HEK293T (cell line): ENCODE measurements at regions not wholly inside any gene's neighbourhood (a gene's known extent, or its start where the extent isn't known, plus 50 kb on each side); places are given as distances from the start of the nearest gene placed in this dataset.
"Not testable (repeated sequence)": the region's sequence is repeated elsewhere in the genome, so short reads cannot be mapped to it uniquely, and the experiment has no call there.

Source experiments
- CTCF ChIA-PET: fragments of 350-600 bp; formaldehyde crosslinking; extraction: SDS; loops from one replicate; lab custom pipeline; 2021; ENCODE audit warnings: antibody characterized with exemption, inconsistent platforms; lab: Yijun Ruan, JAX
- POLR2A ChIA-PET: fragments of 350-600 bp; formaldehyde crosslinking; extraction: SDS; loops from one replicate; lab custom pipeline; 2020; ENCODE audit warnings: antibody characterized with exemption, inconsistent platforms; lab: Yijun Ruan, JAX
- DNase-seq: peaks from one replicate; pipeline ENCODE4 v3.0.0; 2012; ENCODE audit warnings: mixed read lengths; ENCODE audit errors: extremely low spot score
- ARNT ChIP-seq: fragments of 450-650 bp; IDR thresholded peaks from 2 replicates; pipeline ENCODE4 v1.6.1; 2017; ENCODE audit warnings: mild to moderate bottlenecking
- BHLHE40 ChIP-seq: fragments of 450-650 bp; IDR thresholded peaks from 2 replicates; pipeline ENCODE4 v1.6.1; 2016; ENCODE audit warnings: mild to moderate bottlenecking, moderate library complexity, borderline replicate concordance
- CTBP1 ChIP-seq: fragments of 450-650 bp; IDR thresholded peaks from 2 replicates; pipeline ENCODE4 v1.6.1; 2016; ENCODE audit warnings: borderline replicate concordance
- ELF4 ChIP-seq: fragments of 450-650 bp; IDR thresholded peaks from 2 replicates; pipeline ENCODE4 v1.6.1; 2017; ENCODE audit warnings: antibody characterized with exemption
- FOXA1 ChIP-seq: fragments of 450-650 bp; IDR thresholded peaks from 2 replicates; pipeline ENCODE4 v1.6.1; 2016; ENCODE audit warnings: mild to moderate bottlenecking
- FOXK2 ChIP-seq: fragments of 450-650 bp; IDR thresholded peaks from 2 replicates; pipeline ENCODE4 v1.6.1; 2016; ENCODE audit warnings: mild to moderate bottlenecking
- FOXM1 ChIP-seq: fragments of 450-650 bp; IDR thresholded peaks from 2 replicates; pipeline ENCODE4 v1.6.1; 2017; ENCODE audit warnings: mild to moderate bottlenecking, borderline replicate concordance
- HDGF ChIP-seq: fragments of 450-650 bp; IDR thresholded peaks from 2 replicates; pipeline ENCODE4 v1.6.1; 2017; ENCODE audit warnings: antibody characterized with exemption, borderline replicate concordance
- L3MBTL2 ChIP-seq: fragments of 450-650 bp; conservative IDR thresholded peaks from 2 replicates; pipeline ENCODE4 v1.6.1; 2016; ENCODE audit warnings: mild to moderate bottlenecking
- LEF1 ChIP-seq: fragments of 450-650 bp; IDR thresholded peaks from 2 replicates; pipeline ENCODE4 v1.6.1; 2017; ENCODE audit warnings: mild to moderate bottlenecking, borderline replicate concordance
- NFRKB ChIP-seq: fragments of 450-650 bp; IDR thresholded peaks from 2 replicates; pipeline ENCODE4 v1.6.1; 2016; ENCODE audit warnings: mild to moderate bottlenecking, moderate library complexity
- SP1 ChIP-seq: fragments of 450-650 bp; IDR thresholded peaks from 2 replicates; pipeline ENCODE4 v1.6.1; 2017
- SUZ12 ChIP-seq: fragments of 450-650 bp; IDR thresholded peaks from 2 replicates; pipeline ENCODE4 v1.6.1; 2016; ENCODE audit warnings: mild to moderate bottlenecking
- TARDBP ChIP-seq: fragments of 450-650 bp; IDR thresholded peaks from 2 replicates; pipeline ENCODE4 v1.6.1; 2016
- ZNF384 ChIP-seq: fragments of 450-650 bp; IDR thresholded peaks from 2 replicates; pipeline ENCODE4 v1.6.1; 2016
- TF ChIP-seq, protein P1 (sequence below): fragments of 450-650 bp; IDR thresholded peaks from 2 replicates; pipeline ENCODE4 v1.6.1; 2016

- CTCF ChIA-PET: no interaction called here
- POLR2A ChIA-PET: no interaction called here
- TF ChIP-seq L3MBTL2 (no peak), NFRKB (no peak), CTBP1 (no peak), ZNF384 (no peak), FOXA1 (no peak), SUZ12 (no peak), LEF1 (no peak), HDGF (no peak), BHLHE40 (no peak), ELF4 (no peak), SP1 (no peak), TARDBP (no peak), FOXM1 (no peak), ARNT (no peak), FOXK2 (no peak)
- TF ChIP-seq, protein P1, sequence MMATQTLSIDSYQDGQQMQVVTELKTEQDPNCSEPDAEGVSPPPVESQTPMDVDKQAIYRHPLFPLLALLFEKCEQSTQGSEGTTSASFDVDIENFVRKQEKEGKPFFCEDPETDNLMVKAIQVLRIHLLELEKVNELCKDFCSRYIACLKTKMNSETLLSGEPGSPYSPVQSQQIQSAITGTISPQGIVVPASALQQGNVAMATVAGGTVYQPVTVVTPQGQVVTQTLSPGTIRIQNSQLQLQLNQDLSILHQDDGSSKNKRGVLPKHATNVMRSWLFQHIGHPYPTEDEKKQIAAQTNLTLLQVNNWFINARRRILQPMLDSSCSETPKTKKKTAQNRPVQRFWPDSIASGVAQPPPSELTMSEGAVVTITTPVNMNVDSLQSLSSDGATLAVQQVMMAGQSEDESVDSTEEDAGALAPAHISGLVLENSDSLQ: no peak
- no peak for DNase-seq
Measured at GRCh38 chr12:14099994-14100393, 118.6 kb upstream of the GRIN2B start.

DNA sequence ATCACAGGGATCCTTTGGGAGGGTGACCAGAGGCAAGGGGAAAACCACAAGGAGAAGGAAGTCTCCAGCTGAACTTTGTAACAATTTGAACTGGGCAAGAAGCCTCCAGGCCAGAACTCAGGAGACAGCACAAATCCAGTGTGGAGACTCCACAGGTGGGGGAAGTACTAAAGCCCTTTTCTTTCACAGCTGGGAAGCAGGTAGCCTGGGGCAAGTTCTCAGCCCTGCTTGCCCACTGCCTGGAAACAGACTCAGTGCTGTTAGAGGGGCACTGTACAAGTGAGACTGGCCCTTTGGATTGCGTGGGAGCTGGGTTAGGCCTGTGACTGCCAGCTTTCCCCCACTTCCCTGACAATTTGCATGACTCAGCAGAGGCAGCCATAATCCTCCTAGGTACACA is 120.2 kb upstream of the GRIN2B start:
- POLR2A ChIA-PET, DNase-seq, CTCF ChIA-PET: not testable (repeated sequence)

- CTCF ChIA-PET: interaction anchor here (1.0 kb wide), 1 partner anchor 56 kb away, joined by 4 read pairs; no protein-coding TSS in a partner anchor
- peak; percentile 31 for DNase-seq
- TF ChIP-seq FOXM1 (no peak), ELF4 (no peak), L3MBTL2 (no peak), LEF1 (no peak), NFRKB (no peak), FOXK2 (no peak), HDGF (no peak), CTBP1 (no peak), ZNF384 (no peak), BHLHE40 (no peak), ARNT (no peak), TARDBP (no peak), SUZ12 (no peak), FOXA1 (no peak)
- POLR2A ChIA-PET: no interaction called here
Measured at GRCh38 chr12:14111230-14111865, 129.9 kb upstream of the GRIN2B start.

- CTCF ChIA-PET: no interaction called here
Measured at GRCh38 chr12:14113031-14113430, 131.6 kb upstream of the GRIN2B start.

GRCh38 chr12:14126692-14127091 is 145.3 kb upstream of the GRIN2B start:
- DNase-seq: no peak
- no peak for TF ChIP-seq SP1
- no peak for TF ChIP-seq ARNT
- TF ChIP-seq LEF1: no peak
- TF ChIP-seq ELF4: no peak
- TF ChIP-seq ZNF384: no peak
- TF ChIP-seq, protein P1: no peak
- no peak for TF ChIP-seq SUZ12
- no peak for TF ChIP-seq BHLHE40
- no peak for TF ChIP-seq CTBP1
- no peak for TF ChIP-seq NFRKB
- TF ChIP-seq HDGF: no peak
- no peak for TF ChIP-seq L3MBTL2
- TF ChIP-seq FOXK2: no peak
- no peak for TF ChIP-seq FOXM1
- TF ChIP-seq TARDBP: no peak
- TF ChIP-seq FOXA1: no peak
- ChIA-PET CTCF (interaction anchor here (0.8 kb wide), 1 partner anchor 8 kb away, joined by 4 read pairs; no protein-coding TSS in a partner anchor), POLR2A (no interaction called here)

More at GRCh38 chr12:14113031-14113430, 131.6 kb upstream of the GRIN2B start:
- POLR2A ChIA-PET: no interaction called here
- TF ChIP-seq LEF1 (no peak), ELF4 (no peak), NFRKB (no peak)
- TF ChIP-seq, protein P1: no peak
- DNase-seq: no peak

- TF ChIP-seq ARNT (no peak), ELF4 (no peak), CTBP1 (no peak), NFRKB (no peak), FOXM1 (no peak), ZNF384 (no peak), HDGF (no peak), L3MBTL2 (no peak), FOXA1 (no peak), SP1 (no peak), LEF1 (no peak), BHLHE40 (no peak), SUZ12 (no peak), FOXK2 (no peak), TARDBP (no peak)
- TF ChIP-seq, protein P1: no peak
- POLR2A ChIA-PET: no interaction called here
- CTCF ChIA-PET: no interaction called here
Measured at GRCh38 chr12:14129611-14130195, 148.3 kb upstream of the GRIN2B start.

More at GRCh38 chr12:14129611-14130195, 148.3 kb upstream of the GRIN2B start:
- no peak for DNase-seq
